ENCODE measurements at regions not wholly inside any gene's neighbourhood (a gene's known extent, or its start where the extent isn't known, plus 50 kb on each side); places are given as distances from the start of the nearest gene placed in this dataset.

- Histone ChIP-seq H3K9me3 (no peaks in the 10 kb centered on the region), H3K4me3 (no peak overlapping the region), H3K27me3 (no peaks in the 10 kb centered on the region), H3K4me1 (no peaks in the 10 kb centered on the region), H3K36me3 (replicated peaks in 1 of 2; ENCODE audit: insufficient read depth in 1 of 2, low read depth in 2 of 2) (no peaks in the 10 kb centered on the region), H3K27ac (no peak overlapping the region)
- ATAC-seq: no peak
- WGBS, 2 donors: 27 to 28% methylated on average over 3 of the region's 3 CpGs
- TF ChIP-seq, protein P1, sequence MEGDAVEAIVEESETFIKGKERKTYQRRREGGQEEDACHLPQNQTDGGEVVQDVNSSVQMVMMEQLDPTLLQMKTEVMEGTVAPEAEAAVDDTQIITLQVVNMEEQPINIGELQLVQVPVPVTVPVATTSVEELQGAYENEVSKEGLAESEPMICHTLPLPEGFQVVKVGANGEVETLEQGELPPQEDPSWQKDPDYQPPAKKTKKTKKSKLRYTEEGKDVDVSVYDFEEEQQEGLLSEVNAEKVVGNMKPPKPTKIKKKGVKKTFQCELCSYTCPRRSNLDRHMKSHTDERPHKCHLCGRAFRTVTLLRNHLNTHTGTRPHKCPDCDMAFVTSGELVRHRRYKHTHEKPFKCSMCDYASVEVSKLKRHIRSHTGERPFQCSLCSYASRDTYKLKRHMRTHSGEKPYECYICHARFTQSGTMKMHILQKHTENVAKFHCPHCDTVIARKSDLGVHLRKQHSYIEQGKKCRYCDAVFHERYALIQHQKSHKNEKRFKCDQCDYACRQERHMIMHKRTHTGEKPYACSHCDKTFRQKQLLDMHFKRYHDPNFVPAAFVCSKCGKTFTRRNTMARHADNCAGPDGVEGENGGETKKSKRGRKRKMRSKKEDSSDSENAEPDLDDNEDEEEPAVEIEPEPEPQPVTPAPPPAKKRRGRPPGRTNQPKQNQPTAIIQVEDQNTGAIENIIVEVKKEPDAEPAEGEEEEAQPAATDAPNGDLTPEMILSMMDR (IDR thresholded peaks at IDR 0.05): no peak
- no peak for TF ChIP-seq POLR2A (IDR thresholded peaks at IDR 0.05)
- intact Hi-C loops (cut with DNase I): no loop called here
- DNase-seq: no peak
Measured at GRCh38 chr12:90611048-90611447, 343.9 kb downstream of the CCER1 start.

- no peaks in the 10 kb centered on the region for H3K36me3 ChIP-seq (replicated peaks in 1 of 2; ENCODE audit: insufficient read depth in 1 of 2, low read depth in 2 of 2)
- H3K27me3 ChIP-seq: no peaks in the 10 kb centered on the region
- intact Hi-C loops (cut with DNase I): no loop called here
- H3K4me3 ChIP-seq: no peak overlapping the region
- WGBS, 2 donors: 71 to 78% methylated on average over 2 of the region's 2 CpGs
- H3K27ac ChIP-seq: no peak overlapping the region
- H3K4me1 ChIP-seq: no peaks in the 10 kb centered on the region
- DNase-seq: no peak
- H3K9me3 ChIP-seq: no peaks in the 10 kb centered on the region
- no peak for ATAC-seq
- no peak for TF ChIP-seq POLR2A (IDR thresholded peaks at IDR 0.05)
- TF ChIP-seq, protein P1 (IDR thresholded peaks at IDR 0.05): no peak
Measured at GRCh38 chr12:90593596-90594295, 361.2 kb downstream of the CCER1 start.

- H3K27ac ChIP-seq: no peak overlapping the region
- H3K9me3 ChIP-seq: no peaks in the 10 kb centered on the region
- intact Hi-C loops (cut with DNase I): no loop called here
- WGBS, 2 donors: 92 to 95% methylated on average over 1 of the region's 1 CpG
- DNase-seq (no peak), ATAC-seq (no peak)
- no peaks in the 10 kb centered on the region for H3K27me3 ChIP-seq
- no peak overlapping the region for H3K4me3 ChIP-seq
- no peak for TF ChIP-seq POLR2A (IDR thresholded peaks at IDR 0.05)
- TF ChIP-seq, protein P1 (IDR thresholded peaks at IDR 0.05): no peak
- no peaks in the 10 kb centered on the region for H3K4me1 ChIP-seq
- no peaks in the 10 kb centered on the region for H3K36me3 ChIP-seq (replicated peaks in 1 of 2; ENCODE audit: insufficient read depth in 1 of 2, low read depth in 2 of 2)
Measured at GRCh38 chr12:90589956-90590355, 365.0 kb downstream of the CCER1 start.

GRCh38 chr12:90585640-90586304 is 369.2 kb downstream of the CCER1 start:
- no peak overlapping the region for H3K4me3 ChIP-seq
- TF ChIP-seq POLR2A (IDR thresholded peaks at IDR 0.05): no peak
- TF ChIP-seq, protein P1 (IDR thresholded peaks at IDR 0.05): no peak
- no peaks in the 10 kb centered on the region for H3K9me3 ChIP-seq
- DNase-seq (no peak), ATAC-seq (no peak)
- WGBS, 2 donors: 50% methylated on average over 3 of the region's 3 CpGs
- no peak overlapping the region for H3K27ac ChIP-seq
- H3K27me3 ChIP-seq: no peaks in the 10 kb centered on the region
- no peaks in the 10 kb centered on the region for H3K36me3 ChIP-seq (replicated peaks in 1 of 2; ENCODE audit: insufficient read depth in 1 of 2, low read depth in 2 of 2)
- no peaks in the 10 kb centered on the region for H3K4me1 ChIP-seq
- intact Hi-C loops (cut with DNase I): no loop called here

- ATAC-seq (no peak), DNase-seq (no peak)
- no peaks in the 10 kb centered on the region for H3K36me3 ChIP-seq (replicated peaks in 1 of 2; ENCODE audit: insufficient read depth in 1 of 2, low read depth in 2 of 2)
- no peaks in the 10 kb centered on the region for H3K9me3 ChIP-seq
- no peak overlapping the region for H3K4me3 ChIP-seq
- intact Hi-C loops (cut with DNase I): no loop called here
- no peaks in the 10 kb centered on the region for H3K27me3 ChIP-seq
- TF ChIP-seq, protein P1 (IDR thresholded peaks at IDR 0.05): no peak
- no peak for TF ChIP-seq POLR2A (IDR thresholded peaks at IDR 0.05)
- H3K27ac ChIP-seq: no peak overlapping the region
- H3K4me1 ChIP-seq: no peaks in the 10 kb centered on the region
Measured at GRCh38 chr12:90576707-90577106, 378.3 kb downstream of the CCER1 start.
